ENCODE measurements at regions not wholly inside any gene's neighbourhood (a gene's known extent, or its start where the extent isn't known, plus 50 kb on each side); places are given as distances from the start of the nearest gene placed in this dataset.

DNA sequence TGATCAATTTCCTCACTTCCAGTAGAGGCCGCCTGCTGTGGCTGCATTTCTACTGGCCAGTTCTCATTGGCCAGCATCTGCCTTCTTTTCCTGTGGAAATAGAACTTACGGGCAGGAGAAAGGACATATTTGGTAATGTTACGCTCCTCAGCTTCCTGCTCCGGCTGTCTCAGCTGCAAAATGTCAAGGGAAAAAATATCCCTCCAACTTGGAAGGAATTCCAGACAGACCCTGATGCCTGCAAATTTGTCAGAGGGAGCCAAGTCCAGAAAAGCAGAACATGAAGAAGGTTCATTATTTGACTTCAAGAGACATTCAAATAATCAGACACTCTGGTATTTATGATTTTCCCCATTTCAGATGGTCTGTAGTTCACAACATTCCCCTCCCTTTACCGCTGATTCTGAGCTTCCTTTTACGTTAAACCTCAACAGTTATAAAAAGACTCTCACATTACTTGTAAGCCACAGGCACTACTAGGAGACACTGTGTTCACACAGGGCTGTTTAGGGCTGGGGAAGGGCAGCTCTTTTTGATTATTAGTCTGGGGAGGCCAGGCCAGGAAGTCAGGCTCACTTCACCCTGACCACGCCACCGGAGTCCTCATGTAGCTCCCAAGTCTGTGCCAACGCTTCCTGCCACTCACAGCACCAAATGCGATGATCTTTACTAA, 179.6 kb upstream of the CCN2 start:
- ATAC-seq (ENCODE audit: low read depth) (no peak; the same call in 1 of the 2 replicates), DNase-seq (peak; percentile 68)
- Histone ChIP-seq H3K79me1 (ENCODE audit: low read depth in 1 of 2, low read length in 2 of 2) (no peaks in the 10 kb centered on the region), H4K20me1 (ENCODE audit: insufficient read depth, low read length) (no peaks in the 10 kb centered on the region), H2BK15ac (ENCODE audit: low read depth, low read length) (peak overlapping the region; percentile 81; the same call in 2 of the 3 replicates), H2BK120ac (ENCODE audit: low read depth, low read length) (peak overlapping the region; percentile 97), H3K9ac (ENCODE audit: low read depth, low read length) (peak overlapping the region; percentile 53), H4K91ac (ENCODE audit: insufficient read depth, low read depth, low read length) (peak overlapping the region; percentile 78), H3K9me1 (ENCODE audit: insufficient read depth, low read length) (peaks cover 6% of the 10 kb centered on the region), H3K14ac (replicated peaks; ENCODE audit: low read depth, low read length) (peak overlapping the region; percentile 79), H4K5ac (ENCODE audit: low read depth, low read length) (peak overlapping the region; percentile 98), H2AK9ac (replicated peaks; ENCODE audit: low read depth, low read length, poor library complexity) (no peak overlapping the region), H3K4me3 (ENCODE audit: insufficient read depth, low read depth, low read length) (no peak overlapping the region), H3K27ac (ENCODE audit: insufficient read depth, low read length) (peak overlapping the region; percentile 96), H3K9me3 (ENCODE audit: control insufficient read depth, insufficient read depth, low read length) (no peaks in the 10 kb centered on the region), H3K4me2 (ENCODE audit: low read depth, low read length) (no peak overlapping the region), H3K18ac (ENCODE audit: low read depth, low read length) (peak overlapping the region; percentile 95), H3K36me3 (ENCODE audit: control insufficient read depth, insufficient read depth, low read length) (no peaks in the 10 kb centered on the region), H3K56ac (ENCODE audit: extremely low read depth, insufficient read depth, low read length) (peak overlapping the region; percentile 78), H2AK5ac (ENCODE audit: low read depth, low read length) (peak overlapping the region; percentile 88), H3K4me1 (ENCODE audit: control insufficient read depth, insufficient read depth, low read length) (peaks cover 26% of the 10 kb centered on the region), H2BK5ac (ENCODE audit: low read depth, low read length, poor library complexity, severe bottlenecking) (peak overlapping the region; percentile 94), H2BK20ac (ENCODE audit: low read depth, low read length) (peak overlapping the region; percentile 95), H2AFZ (replicated peaks; ENCODE audit: low read length, poor library complexity) (peak overlapping the region; percentile 7), H3K23ac (ENCODE audit: low read depth, low read length) (peak overlapping the region; percentile 81), H3K27me3 (ENCODE audit: control insufficient read depth, insufficient read depth, low read length) (no peaks in the 10 kb centered on the region), H3K4ac (ENCODE audit: low read depth, low read length) (peak overlapping the region; percentile 94), H4K8ac (ENCODE audit: low read depth in 2 of 2, low read length in 2 of 2) (peak overlapping the region; percentile 22 to 92)
- in situ Hi-C loops (cut with MboI; ENCODE audit: low sequenced_read_pairs) (loop anchor here (5.0 kb wide), 2 partner anchors 73 to 178 kb away; partner anchors contain the start of gene CCN2), intact Hi-C loops (cut with micrococcal nuclease) (loop anchor here (5.0 kb wide), 1 partner anchor 67 kb away; no protein-coding TSS in a partner anchor), dilution Hi-C loops (cut with HindIII; ENCODE audit: low sequenced_read_pairs, unreplicated experiment) (no loop called here)
- 20% methylated on average over 1 of the region's 10 CpGs; no CpG with 5 or more reads in 1 of the 2 experiments for WGBS, 2 experiments (ENCODE audit: extremely low coverage in 2 of 2, insufficient read length in 1 of 2)
- POLR2A ChIA-PET (ENCODE audit: unreplicated experiment) = interaction anchor here (0.8 to 5.0 kb wide), 2 partner anchors 8 to 179 kb away, joined by 3 to 36 read pairs; partner anchors contain the start of gene CCN2
- CTCF ChIA-PET = interaction anchor here (1.0 to 1.2 kb wide), 2 partner anchors 11 to 206 kb away, joined by 3 to 5 read pairs; no protein-coding TSS in a partner anchor
- BruUV-seq (replicated peaks) = no TSS peak
- TF ChIP-seq, protein P1, sequence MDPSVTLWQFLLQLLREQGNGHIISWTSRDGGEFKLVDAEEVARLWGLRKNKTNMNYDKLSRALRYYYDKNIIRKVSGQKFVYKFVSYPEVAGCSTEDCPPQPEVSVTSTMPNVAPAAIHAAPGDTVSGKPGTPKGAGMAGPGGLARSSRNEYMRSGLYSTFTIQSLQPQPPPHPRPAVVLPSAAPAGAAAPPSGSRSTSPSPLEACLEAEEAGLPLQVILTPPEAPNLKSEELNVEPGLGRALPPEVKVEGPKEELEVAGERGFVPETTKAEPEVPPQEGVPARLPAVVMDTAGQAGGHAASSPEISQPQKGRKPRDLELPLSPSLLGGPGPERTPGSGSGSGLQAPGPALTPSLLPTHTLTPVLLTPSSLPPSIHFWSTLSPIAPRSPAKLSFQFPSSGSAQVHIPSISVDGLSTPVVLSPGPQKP (IDR thresholded peaks at IDR 0.05; ENCODE audit: borderline replicate concordance, low read depth, low read length) = no peak

Data from IMR-90 (cell line).